ENCODE measurements at regions not wholly inside any gene's neighbourhood (a gene's known extent, or its start where the extent isn't known, plus 50 kb on each side); places are given as distances from the start of the nearest gene placed in this dataset.
A peak's percentile ranks its signal among the peaks of the same experiment; 100 is the strongest.
"Not testable (repeated sequence)": the region's sequence is repeated elsewhere in the genome, so short reads cannot be mapped to it uniquely, and the experiment has no call there.

DNA sequence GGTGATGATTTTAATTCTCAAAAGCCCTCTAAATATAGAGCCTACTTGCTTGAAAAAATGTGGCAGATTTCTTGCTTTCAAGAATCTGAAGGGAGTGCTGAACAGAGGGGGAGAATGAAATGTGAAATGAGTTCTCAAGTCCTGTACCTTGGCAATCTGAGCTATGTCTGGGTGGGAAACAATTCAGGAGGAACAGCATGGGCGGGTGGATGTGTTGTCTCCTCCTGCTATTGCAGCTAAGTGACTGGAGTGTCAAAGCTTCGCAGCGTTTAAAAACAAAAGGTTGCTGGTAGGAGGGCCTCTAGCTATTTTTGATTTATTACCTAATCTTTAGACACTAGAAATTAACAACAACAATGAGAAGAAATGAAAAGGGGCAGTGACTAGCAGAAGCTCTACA, 102.5 kb upstream of the ARG1 start:
- no peak overlapping the region for H3K27ac Mint-ChIP-seq (ENCODE audit: unreplicated experiment)
- no peaks in the 10 kb centered on the region for H3K4me1 Mint-ChIP-seq (ENCODE audit: low read depth, unreplicated experiment)
- Histone ChIP-seq H3K27me3 (replicated peaks; ENCODE audit: control insufficient read depth, insufficient read depth, low read length) (no peaks in the 10 kb centered on the region), H3K4me1 (no peaks in the 10 kb centered on the region), H3K9me3 (peaks cover 14% of the 10 kb centered on the region), H3K4me3 (ENCODE audit: low read depth, low read length) (no peak overlapping the region), H3K36me3 (ENCODE audit: control insufficient read depth, insufficient read depth, low read length) (no peaks in the 10 kb centered on the region)
- H3K4me3 Mint-ChIP-seq (ENCODE audit: unreplicated experiment), result no peak overlapping the region
- TF ChIP-seq, protein P1, sequence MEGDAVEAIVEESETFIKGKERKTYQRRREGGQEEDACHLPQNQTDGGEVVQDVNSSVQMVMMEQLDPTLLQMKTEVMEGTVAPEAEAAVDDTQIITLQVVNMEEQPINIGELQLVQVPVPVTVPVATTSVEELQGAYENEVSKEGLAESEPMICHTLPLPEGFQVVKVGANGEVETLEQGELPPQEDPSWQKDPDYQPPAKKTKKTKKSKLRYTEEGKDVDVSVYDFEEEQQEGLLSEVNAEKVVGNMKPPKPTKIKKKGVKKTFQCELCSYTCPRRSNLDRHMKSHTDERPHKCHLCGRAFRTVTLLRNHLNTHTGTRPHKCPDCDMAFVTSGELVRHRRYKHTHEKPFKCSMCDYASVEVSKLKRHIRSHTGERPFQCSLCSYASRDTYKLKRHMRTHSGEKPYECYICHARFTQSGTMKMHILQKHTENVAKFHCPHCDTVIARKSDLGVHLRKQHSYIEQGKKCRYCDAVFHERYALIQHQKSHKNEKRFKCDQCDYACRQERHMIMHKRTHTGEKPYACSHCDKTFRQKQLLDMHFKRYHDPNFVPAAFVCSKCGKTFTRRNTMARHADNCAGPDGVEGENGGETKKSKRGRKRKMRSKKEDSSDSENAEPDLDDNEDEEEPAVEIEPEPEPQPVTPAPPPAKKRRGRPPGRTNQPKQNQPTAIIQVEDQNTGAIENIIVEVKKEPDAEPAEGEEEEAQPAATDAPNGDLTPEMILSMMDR (IDR thresholded peaks at IDR 0.05; ENCODE audit: insufficient read depth in 1 of 2, low read depth in 1 of 2, low read length in 1 of 2, severe bottlenecking in 1 of 2, unreplicated experiment in 1 of 2), result no peak
- H3K36me3 Mint-ChIP-seq (ENCODE audit: insufficient read depth, unreplicated experiment), result no peaks in the 10 kb centered on the region
- intact Hi-C loops (cut with micrococcal nuclease; ENCODE audit: unreplicated experiment), result loop anchor here (10.0 kb wide), 1 partner anchor 106 kb away; no protein-coding TSS in a partner anchor
- ChIA-PET POLR2A (no interaction called here), CTCF (no interaction called here)
- BruUV-seq (replicated peaks), result no TSS peak
- peaks cover 15% of the 10 kb centered on the region for H3K9me3 Mint-ChIP-seq (ENCODE audit: unreplicated experiment)
- no peak for DNase-seq
- no peaks in the 10 kb centered on the region for H3K27me3 Mint-ChIP-seq (ENCODE audit: insufficient read depth, unreplicated experiment)

DNA sequence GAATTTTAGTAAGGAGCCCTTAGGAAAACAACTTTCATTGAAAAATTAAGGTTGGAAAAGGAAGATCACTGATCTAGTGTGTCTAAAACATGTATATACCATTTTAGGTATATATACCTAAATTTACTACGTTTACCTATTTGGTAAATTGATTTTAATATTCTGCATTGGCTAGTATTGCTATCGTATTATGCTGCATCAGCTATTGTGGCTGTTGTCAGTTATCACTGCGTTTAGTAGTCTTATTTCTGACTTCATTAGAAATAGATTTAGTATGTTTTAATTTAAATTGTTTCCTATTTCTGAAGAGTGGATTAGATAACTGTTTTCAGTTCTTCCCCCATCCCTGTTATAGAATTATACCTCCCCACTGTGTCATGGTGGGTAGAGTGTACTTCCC, 101.7 kb upstream of the ARG1 start:
- ChIA-PET POLR2A (no interaction called here), CTCF (no interaction called here)
- no peaks in the 10 kb centered on the region for H3K27me3 Mint-ChIP-seq (ENCODE audit: insufficient read depth, unreplicated experiment)
- H3K36me3 Mint-ChIP-seq (ENCODE audit: insufficient read depth, unreplicated experiment), result no peaks in the 10 kb centered on the region
- TF ChIP-seq, protein P1 (IDR thresholded peaks at IDR 0.05; ENCODE audit: insufficient read depth in 1 of 2, low read depth in 1 of 2, low read length in 1 of 2, severe bottlenecking in 1 of 2, unreplicated experiment in 1 of 2), result no peak
- intact Hi-C loops (cut with micrococcal nuclease; ENCODE audit: unreplicated experiment), result loop anchor here (10.0 kb wide), 1 partner anchor 107 kb away; no protein-coding TSS in a partner anchor
- no TSS peak for BruUV-seq (replicated peaks)
- no peaks in the 10 kb centered on the region for H3K4me1 ChIP-seq
- no peak overlapping the region for H3K4me3 Mint-ChIP-seq (ENCODE audit: unreplicated experiment)
- H3K27me3 ChIP-seq (replicated peaks; ENCODE audit: control insufficient read depth, insufficient read depth, low read length), result no peaks in the 10 kb centered on the region
- H3K4me3 ChIP-seq (ENCODE audit: low read depth, low read length), result no peak overlapping the region
- no peaks in the 10 kb centered on the region for H3K36me3 ChIP-seq (ENCODE audit: control insufficient read depth, insufficient read depth, low read length)
- peaks cover 16% of the 10 kb centered on the region for H3K9me3 ChIP-seq
- no peak overlapping the region for H3K27ac Mint-ChIP-seq (ENCODE audit: unreplicated experiment)
- H3K4me1 Mint-ChIP-seq (ENCODE audit: low read depth, unreplicated experiment), result no peaks in the 10 kb centered on the region
- DNase-seq, result no peak
- H3K9me3 Mint-ChIP-seq (ENCODE audit: unreplicated experiment), result peaks cover 16% of the 10 kb centered on the region

DNA sequence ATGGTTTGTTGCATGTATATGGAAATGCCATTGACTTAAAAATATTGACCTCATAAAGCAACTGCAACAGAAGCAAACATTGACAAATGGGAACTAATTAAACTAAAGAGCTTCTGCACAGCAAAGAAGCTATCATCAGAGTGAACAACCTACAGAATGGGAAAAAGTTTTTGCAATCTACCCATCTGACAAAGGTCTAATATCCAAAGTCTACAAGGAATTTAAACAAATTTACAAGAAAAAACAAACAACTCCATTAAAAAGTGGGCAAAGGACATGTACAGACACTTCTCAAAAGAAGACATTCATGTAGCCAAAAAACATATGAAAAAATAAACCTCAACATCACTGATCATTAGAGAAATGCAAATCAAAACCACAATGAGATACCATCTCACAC, 99.7 kb upstream of the ARG1 start:
- H3K36me3 Mint-ChIP-seq (ENCODE audit: insufficient read depth, unreplicated experiment); H3K27me3 ChIP-seq (replicated peaks; ENCODE audit: control insufficient read depth, insufficient read depth, low read length); H3K36me3 ChIP-seq (ENCODE audit: control insufficient read depth, insufficient read depth, low read length); H3K27ac Mint-ChIP-seq (ENCODE audit: unreplicated experiment); BruUV-seq (replicated peaks); H3K4me3 ChIP-seq (ENCODE audit: low read depth, low read length); POLR2A ChIA-PET; DNase-seq; H3K4me1 Mint-ChIP-seq (ENCODE audit: low read depth, unreplicated experiment); H3K27me3 Mint-ChIP-seq (ENCODE audit: insufficient read depth, unreplicated experiment); H3K4me3 Mint-ChIP-seq (ENCODE audit: unreplicated experiment): not testable (repeated sequence)
- CTCF ChIA-PET, result interaction anchor here (0.7 kb wide), 1 partner anchor 1185 kb away, joined by 5 read pairs; no protein-coding TSS in a partner anchor
- peaks cover 16% of the 10 kb centered on the region for H3K9me3 Mint-ChIP-seq (ENCODE audit: unreplicated experiment)
- Histone ChIP-seq H3K4me1 (peaks cover 11% of the 10 kb centered on the region), H3K9me3 (peaks cover 16% of the 10 kb centered on the region)
- intact Hi-C loops (cut with micrococcal nuclease; ENCODE audit: unreplicated experiment), result loop anchor here (10.0 kb wide), 1 partner anchor 109 kb away; no protein-coding TSS in a partner anchor

DNA sequence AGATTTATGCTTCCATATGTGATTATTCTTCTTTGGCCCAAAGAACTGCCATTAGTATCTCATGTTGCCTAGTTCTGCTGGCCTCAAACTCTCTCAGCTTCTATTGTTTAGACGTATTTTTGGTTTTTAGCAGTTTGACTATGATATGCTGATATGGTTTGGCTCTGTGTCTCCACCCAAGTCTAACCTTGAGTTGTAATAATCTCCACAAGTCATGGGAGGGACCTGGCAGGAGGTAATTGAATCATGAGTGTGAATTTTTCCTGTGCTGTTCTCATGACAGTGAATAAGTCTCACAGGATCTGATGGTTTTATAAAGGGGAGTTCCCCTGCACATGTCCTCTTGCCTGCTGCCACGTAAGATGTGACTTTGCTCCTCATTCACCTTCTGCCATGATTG, 96.7 kb upstream of the ARG1 start:
- intact Hi-C loops (cut with micrococcal nuclease; ENCODE audit: unreplicated experiment), result loop anchor here (5.0 to 10.0 kb wide), 2 partner anchors 56 to 112 kb away; no protein-coding TSS in a partner anchor
- no peak overlapping the region for H3K4me3 ChIP-seq (ENCODE audit: low read depth, low read length)
- peaks cover 7% of the 10 kb centered on the region for H3K4me1 Mint-ChIP-seq (ENCODE audit: low read depth, unreplicated experiment)
- no peaks in the 10 kb centered on the region for H3K27me3 ChIP-seq (replicated peaks; ENCODE audit: control insufficient read depth, insufficient read depth, low read length)
- no peak for DNase-seq
- no peak overlapping the region for H3K4me3 Mint-ChIP-seq (ENCODE audit: unreplicated experiment)
- BruUV-seq (replicated peaks), result no TSS peak
- TF ChIP-seq, protein P1 (IDR thresholded peaks at IDR 0.05; ENCODE audit: insufficient read depth in 1 of 2, low read depth in 1 of 2, low read length in 1 of 2, severe bottlenecking in 1 of 2, unreplicated experiment in 1 of 2), result no peak
- H3K36me3 ChIP-seq (ENCODE audit: control insufficient read depth, insufficient read depth, low read length), result no peaks in the 10 kb centered on the region
- peaks cover 27% of the 10 kb centered on the region for H3K4me1 ChIP-seq
- H3K27me3 Mint-ChIP-seq (ENCODE audit: insufficient read depth, unreplicated experiment), result no peaks in the 10 kb centered on the region
- H3K9me3 Mint-ChIP-seq (ENCODE audit: unreplicated experiment), result peaks cover 16% of the 10 kb centered on the region
- POLR2A ChIA-PET, result no interaction called here
- CTCF ChIA-PET, result no interaction called here
- peaks cover 16% of the 10 kb centered on the region for H3K9me3 ChIP-seq
- H3K27ac Mint-ChIP-seq (ENCODE audit: unreplicated experiment), result no peak overlapping the region
- H3K36me3 Mint-ChIP-seq (ENCODE audit: insufficient read depth, unreplicated experiment), result peaks cover 11% of the 10 kb centered on the region

DNA sequence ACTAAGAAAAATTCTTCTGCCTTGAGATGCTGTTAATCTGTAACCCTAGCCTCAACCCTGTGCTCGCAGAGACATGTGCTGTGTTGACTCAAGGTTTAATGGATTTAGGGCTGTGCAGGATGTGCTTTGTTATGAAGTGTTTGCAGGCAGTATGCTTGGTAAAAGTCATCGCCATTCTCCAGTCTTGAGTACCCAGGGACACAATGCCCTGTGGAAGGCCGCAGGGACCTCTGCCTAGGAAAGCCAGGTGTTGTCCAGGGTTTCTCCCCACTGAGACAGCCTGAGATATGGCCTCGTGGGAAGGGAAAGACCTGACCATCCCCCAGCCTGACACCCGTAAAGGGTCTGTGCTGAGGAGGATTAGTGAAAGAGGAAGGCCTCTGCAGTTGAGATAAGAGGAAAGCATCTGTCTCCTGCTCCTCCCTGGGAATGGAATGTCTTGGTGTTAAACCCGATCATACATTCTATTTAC, 94.2 kb upstream of the ARG1 start:
- Mint-ChIP-seq H3K36me3 (ENCODE audit: insufficient read depth, unreplicated experiment) (peaks cover 11% of the 10 kb centered on the region), H3K4me3 (ENCODE audit: unreplicated experiment) (peak overlapping the region; percentile 65), H3K9me3 (ENCODE audit: unreplicated experiment) (peaks cover 30% of the 10 kb centered on the region), H3K27ac (ENCODE audit: unreplicated experiment) (peak overlapping the region; percentile 95)
- CTCF ChIA-PET; BruUV-seq (replicated peaks); H3K4me3 ChIP-seq (ENCODE audit: low read depth, low read length); POLR2A ChIA-PET; H3K27me3 ChIP-seq (replicated peaks; ENCODE audit: control insufficient read depth, insufficient read depth, low read length); H3K27me3 Mint-ChIP-seq (ENCODE audit: insufficient read depth, unreplicated experiment); H3K4me1 Mint-ChIP-seq (ENCODE audit: low read depth, unreplicated experiment); H3K36me3 ChIP-seq (ENCODE audit: control insufficient read depth, insufficient read depth, low read length): not testable (repeated sequence)
- DNase-seq, result peak; percentile 84 to 89
- Histone ChIP-seq H3K9me3 (peaks cover 13% of the 10 kb centered on the region), H3K4me1 (peaks cover 27% of the 10 kb centered on the region)
- intact Hi-C loops (cut with micrococcal nuclease; ENCODE audit: unreplicated experiment), result loop anchor here (2.0 to 10.0 kb wide), 3 partner anchors 40 to 114 kb away; no protein-coding TSS in a partner anchor
